PFSK-1 (cell line): ENCODE measurements at regions not wholly inside any gene's neighbourhood (a gene's known extent, or its start where the extent isn't known, plus 50 kb on each side); places are given as distances from the start of the nearest gene placed in this dataset.

Experiments
- FOXP2 ChIP-seq: optimal IDR thresholded peaks from 2 replicates; pipeline ENCODE3; 2011; ENCODE audit warnings: borderline replicate concordance, control low read depth, inconsistent platforms; ENCODE audit not compliant: insufficient read depth; ENCODE audit errors: extremely low read length, extremely low read depth
- POLR2AphosphoS5 ChIP-seq: IDR thresholded peaks from 2 replicates; pipeline ENCODE4 v1.6.1; 2012; ENCODE audit warnings: low read depth, mild to moderate bottlenecking, control low read depth, low read length, moderate library complexity
- SIN3A ChIP-seq: IDR thresholded peaks from 2 replicates; pipeline ENCODE4 v1.6.1; 2012; ENCODE audit warnings: mild to moderate bottlenecking, low read length, moderate library complexity, borderline replicate concordance; ENCODE audit not compliant: insufficient read depth
- TAF1 ChIP-seq: IDR thresholded peaks from 2 replicates; pipeline ENCODE4 v1.6.1; 2012; ENCODE audit warnings: low read length, control low read depth, borderline replicate concordance; ENCODE audit not compliant: insufficient read depth
- TF ChIP-seq, protein P1 (sequence below), 2 experiments: IDR thresholded peaks; 2 replicates each; pipeline versions ENCODE4 v1.6.1 to v1.8.0; 2011 to 2012; ENCODE audit warnings: low read depth in 2 of 2, low read length in 2 of 2, control low read depth in 1 of 2, inconsistent platforms in 1 of 2, mild to moderate bottlenecking in 1 of 2, moderate library complexity in 1 of 2; ENCODE audit not compliant: insufficient read depth in 1 of 2

DNA sequence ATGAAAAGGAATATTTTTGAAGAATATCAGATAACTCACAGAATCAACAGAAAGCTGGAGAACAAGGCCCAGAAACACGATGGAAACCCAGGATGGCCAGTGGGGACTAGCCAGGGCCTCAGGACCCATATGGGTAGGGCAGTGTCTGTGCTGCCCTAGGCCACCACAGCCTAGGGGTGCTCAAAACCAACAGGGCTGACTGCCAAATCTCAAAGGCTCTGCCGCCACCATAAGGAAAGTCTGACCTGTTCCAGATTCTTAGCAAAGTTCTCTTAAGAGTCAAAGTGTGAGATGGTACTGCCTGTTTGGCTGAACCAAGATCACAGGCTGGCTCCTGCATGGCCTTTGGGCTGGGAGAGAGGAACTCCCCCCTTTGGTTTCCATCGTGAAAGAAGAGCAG lies 164.7 kb upstream of the CTTNBP2NL start:
- TF ChIP-seq SIN3A (no peak), POLR2AphosphoS5 (no peak), FOXP2 (no peak), TAF1 (no peak)
- TF ChIP-seq, protein P1, sequence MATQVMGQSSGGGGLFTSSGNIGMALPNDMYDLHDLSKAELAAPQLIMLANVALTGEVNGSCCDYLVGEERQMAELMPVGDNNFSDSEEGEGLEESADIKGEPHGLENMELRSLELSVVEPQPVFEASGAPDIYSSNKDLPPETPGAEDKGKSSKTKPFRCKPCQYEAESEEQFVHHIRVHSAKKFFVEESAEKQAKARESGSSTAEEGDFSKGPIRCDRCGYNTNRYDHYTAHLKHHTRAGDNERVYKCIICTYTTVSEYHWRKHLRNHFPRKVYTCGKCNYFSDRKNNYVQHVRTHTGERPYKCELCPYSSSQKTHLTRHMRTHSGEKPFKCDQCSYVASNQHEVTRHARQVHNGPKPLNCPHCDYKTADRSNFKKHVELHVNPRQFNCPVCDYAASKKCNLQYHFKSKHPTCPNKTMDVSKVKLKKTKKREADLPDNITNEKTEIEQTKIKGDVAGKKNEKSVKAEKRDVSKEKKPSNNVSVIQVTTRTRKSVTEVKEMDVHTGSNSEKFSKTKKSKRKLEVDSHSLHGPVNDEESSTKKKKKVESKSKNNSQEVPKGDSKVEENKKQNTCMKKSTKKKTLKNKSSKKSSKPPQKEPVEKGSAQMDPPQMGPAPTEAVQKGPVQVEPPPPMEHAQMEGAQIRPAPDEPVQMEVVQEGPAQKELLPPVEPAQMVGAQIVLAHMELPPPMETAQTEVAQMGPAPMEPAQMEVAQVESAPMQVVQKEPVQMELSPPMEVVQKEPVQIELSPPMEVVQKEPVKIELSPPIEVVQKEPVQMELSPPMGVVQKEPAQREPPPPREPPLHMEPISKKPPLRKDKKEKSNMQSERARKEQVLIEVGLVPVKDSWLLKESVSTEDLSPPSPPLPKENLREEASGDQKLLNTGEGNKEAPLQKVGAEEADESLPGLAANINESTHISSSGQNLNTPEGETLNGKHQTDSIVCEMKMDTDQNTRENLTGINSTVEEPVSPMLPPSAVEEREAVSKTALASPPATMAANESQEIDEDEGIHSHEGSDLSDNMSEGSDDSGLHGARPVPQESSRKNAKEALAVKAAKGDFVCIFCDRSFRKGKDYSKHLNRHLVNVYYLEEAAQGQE (IDR thresholded peaks at IDR 0.05; ENCODE audit: insufficient read depth in 1 of 2, low read depth in 2 of 2, low read length in 2 of 2) = no peak

DNA sequence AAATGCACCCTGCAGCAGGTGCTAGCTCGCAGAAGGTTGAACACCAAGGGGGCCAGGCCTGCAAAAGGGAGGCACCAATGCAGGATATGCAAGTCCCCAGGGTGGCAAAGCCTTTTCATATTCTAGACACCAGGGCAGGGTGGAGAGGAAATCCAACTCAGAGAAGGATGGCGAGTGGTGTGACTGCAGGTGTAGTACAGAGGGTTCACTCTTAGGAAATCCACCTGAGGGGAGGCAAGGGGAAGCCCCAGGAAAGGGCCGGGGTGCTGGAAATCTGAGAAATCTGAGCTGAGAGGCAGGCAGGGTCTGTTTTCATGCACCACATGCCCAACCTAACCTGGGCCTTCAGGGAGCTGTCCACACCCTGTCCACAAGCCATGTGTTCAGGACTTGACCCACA lies 163.2 kb upstream of the CTTNBP2NL start:
- TF ChIP-seq, protein P1 (IDR thresholded peaks at IDR 0.05; ENCODE audit: insufficient read depth in 1 of 2, low read depth in 2 of 2, low read length in 2 of 2) = no peak
- TF ChIP-seq POLR2AphosphoS5 (no peak), FOXP2 (no peak), TAF1 (no peak), SIN3A (no peak)

DNA sequence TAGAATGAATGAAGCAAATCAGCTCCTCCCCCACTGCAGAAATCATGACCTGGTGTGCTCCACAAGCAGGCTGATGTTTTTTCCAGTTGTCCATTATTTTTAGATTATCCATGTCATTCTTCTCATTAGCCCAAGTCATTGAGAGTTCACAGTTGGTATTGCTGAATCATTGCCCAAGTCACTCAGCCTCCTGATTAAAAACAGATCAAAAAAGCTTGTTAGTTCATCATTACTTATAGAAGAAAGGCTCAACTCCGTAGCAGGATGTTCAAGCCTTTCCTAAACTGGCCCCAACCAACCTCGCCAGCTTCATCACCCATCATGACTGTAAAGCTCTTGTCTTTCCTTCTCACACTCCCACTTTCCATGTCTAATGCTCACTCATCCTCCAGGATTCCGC lies 161.3 kb upstream of the CTTNBP2NL start:
- no peak for TF ChIP-seq FOXP2
- TF ChIP-seq, protein P1 (IDR thresholded peaks at IDR 0.05; ENCODE audit: insufficient read depth in 1 of 2, low read depth in 2 of 2, low read length in 2 of 2) = no peak
- no peak for TF ChIP-seq SIN3A
- TF ChIP-seq POLR2AphosphoS5 = no peak
- no peak for TF ChIP-seq TAF1

DNA sequence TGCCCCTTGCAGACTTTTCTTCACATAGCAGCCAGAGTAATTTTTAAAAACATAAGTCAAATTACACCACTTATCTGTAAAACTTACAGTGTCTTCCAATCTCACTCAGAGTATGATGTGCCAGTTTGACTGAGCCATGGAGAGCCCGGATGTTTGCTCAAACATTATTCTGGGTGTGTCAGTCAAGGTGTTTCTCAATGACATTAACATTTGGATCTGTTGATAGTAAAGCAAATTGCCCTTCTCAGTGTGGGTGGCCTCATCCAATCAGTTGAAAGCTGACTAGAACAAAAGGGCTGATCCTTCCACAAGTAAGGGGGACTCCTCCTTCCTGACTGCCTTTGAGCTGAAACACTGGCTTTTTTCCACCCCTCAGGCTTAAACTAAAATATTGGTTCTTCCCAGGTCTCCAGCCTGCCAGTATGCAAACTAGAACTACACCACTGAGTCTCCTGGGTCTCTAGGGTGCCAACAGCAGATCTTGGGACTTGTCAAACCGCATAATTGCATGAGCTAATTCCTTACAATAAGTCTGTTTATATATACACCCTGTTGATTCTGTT lies 157.9 kb upstream of the CTTNBP2NL start:
- TF ChIP-seq SIN3A = no peak
- TF ChIP-seq FOXP2 = no peak
- TF ChIP-seq TAF1 = no peak
- TF ChIP-seq, protein P1 (IDR thresholded peaks at IDR 0.05; ENCODE audit: insufficient read depth in 1 of 2, low read depth in 2 of 2, low read length in 2 of 2) = no peak
- no peak for TF ChIP-seq POLR2AphosphoS5
